Endothelial cell of umbilical vein (primary cell): ENCODE measurements at regions not wholly inside any gene's neighbourhood (a gene's known extent, or its start where the extent isn't known, plus 50 kb on each side); places are given as distances from the start of the nearest gene placed in this dataset.

Source experiments
- BruUV-seq: library from RNA; stranded (reverse); fragments of 400-500 nt; replicated peaks from 2 replicates; lab custom pipeline; 2021; lab: Mats Ljungman, UMichigan
- CTCF ChIA-PET: fragments of 300-600, 350-600 bp; sonication (Branson Sonifier 250); formaldehyde crosslinking; loops from one replicate; lab custom pipeline; 2021; ENCODE audit warnings: antibody characterized with exemption, inconsistent platforms; lab: Charles Lee
- POLR2A ChIA-PET: fragments of 300-600, 350-600 bp; sonication (Branson Sonifier 250); formaldehyde crosslinking; loops from one replicate; lab custom pipeline; 2021; ENCODE audit warnings: antibody characterized with exemption, inconsistent platforms; lab: Charles Lee
- DNase-seq: peaks from one replicate; pipeline ENCODE4 v3.0.0-alpha.2; 2011; ENCODE audit warnings: low read depth, low spot score
- FAIRE-seq: peaks from 2 replicates; lab custom pipeline; 2011; peaks lifted over from hg19 to GRCh38; lab: Jason Lieb, UNC
- H2AFZ ChIP-seq: 2 replicates; pipeline ENCODE4 v1.6.0; 2012; ENCODE audit warnings: low read depth, low read length, control low read depth, inconsistent platforms
- H3K27ac ChIP-seq: 2 replicates; pipeline ENCODE4 v1.5.1; 2011; ENCODE audit warnings: low read depth, mild to moderate bottlenecking, control low read depth, low read length, moderate library complexity; ENCODE audit not compliant: insufficient read depth
- H3K27me3 ChIP-seq, 2 experiments: 2 replicates each; pipeline versions ENCODE4 v1.6.0 to v1.6.1; 2011; ENCODE audit warnings: low read length in 2 of 2, mixed read lengths in 1 of 2; ENCODE audit not compliant: control insufficient read depth in 2 of 2, insufficient read depth in 2 of 2
- H3K36me3 ChIP-seq, 2 experiments: 2 replicates in 1 of 2; 3 replicates in 1 of 2; pipeline ENCODE4 v1.5.1; 2011; ENCODE audit warnings: low read length in 2 of 2, mild to moderate bottlenecking in 1 of 2, moderate library complexity in 1 of 2; ENCODE audit not compliant: control insufficient read depth in 2 of 2, insufficient read depth in 2 of 2; ENCODE audit errors: extremely low read depth in 1 of 2
- H3K4me1 ChIP-seq: 3 replicates; pipeline ENCODE4 v1.5.1; 2011; ENCODE audit warnings: mild to moderate bottlenecking, low read length; ENCODE audit not compliant: control insufficient read depth, insufficient read depth; ENCODE audit errors: extremely low read depth
- H3K4me2 ChIP-seq: 2 replicates; pipeline ENCODE4 v1.6.1; 2011; ENCODE audit warnings: low read length, control low read depth, mixed read lengths; ENCODE audit not compliant: insufficient read depth
- H3K4me3 ChIP-seq, 3 experiments: fragments of 200-600 bp in 1 of 3; sonication (generic), shearing (Covaris generic) in 1 of 3; replicated peaks in 1 of 3; 2 replicates each; pipeline ENCODE4 v1.5.1; 2011 to 2016; ENCODE audit warnings: control low read depth in 3 of 3, low read length in 3 of 3, mild to moderate bottlenecking in 2 of 3, inconsistent platforms in 1 of 3, low read depth in 1 of 3, moderate library complexity in 1 of 3; ENCODE audit not compliant: insufficient read depth in 1 of 3
- H3K79me2 ChIP-seq: 2 replicates; pipeline ENCODE4 v1.6.0; 2012; ENCODE audit warnings: low read length, inconsistent platforms; ENCODE audit not compliant: control insufficient read depth, insufficient read depth
- H3K9ac ChIP-seq: replicated peaks from 2 replicates; pipeline ENCODE3; 2011; ENCODE audit warnings: low read length, control low read depth; ENCODE audit not compliant: insufficient read depth; ENCODE audit errors: extremely low read depth
- H3K9me1 ChIP-seq: replicated peaks from 3 replicates; pipeline ENCODE4 v1.6.0; 2011; ENCODE audit warnings: mild to moderate bottlenecking, low read length; ENCODE audit not compliant: control insufficient read depth, insufficient read depth; ENCODE audit errors: extremely low read depth
- H3K9me3 ChIP-seq: replicated peaks from 2 replicates; pipeline ENCODE4 v1.5.1; 2012; ENCODE audit warnings: low read length, inconsistent platforms; ENCODE audit not compliant: control insufficient read depth, insufficient read depth
- H4K20me1 ChIP-seq: replicated peaks from 2 replicates; pipeline ENCODE3; 2011; ENCODE audit warnings: mild to moderate bottlenecking, low read length; ENCODE audit not compliant: control insufficient read depth, insufficient read depth; ENCODE audit errors: extremely low read depth
- EZH2 ChIP-seq: IDR thresholded peaks from 2 replicates; pipeline ENCODE4 v1.6.1; 2012; ENCODE audit warnings: borderline replicate concordance, low read depth, mild to moderate bottlenecking, moderate library complexity, low read length, inconsistent platforms; ENCODE audit not compliant: severe bottlenecking
- FOS ChIP-seq: IDR thresholded peaks from 2 replicates; pipeline ENCODE4 v1.6.1; 2011; ENCODE audit warnings: mild to moderate bottlenecking, low read length, moderate library complexity, borderline replicate concordance; ENCODE audit not compliant: insufficient read depth
- GATA2 ChIP-seq: IDR thresholded peaks from 2 replicates; pipeline ENCODE4 v1.7.0; 2011; ENCODE audit warnings: low read depth, mild to moderate bottlenecking, moderate library complexity, mixed read lengths, low read length; ENCODE audit not compliant: insufficient read length, insufficient read depth
- JUN ChIP-seq: IDR thresholded peaks from 2 replicates; pipeline ENCODE4 v1.6.1; 2011; ENCODE audit warnings: borderline replicate concordance, low read depth; ENCODE audit not compliant: insufficient read length, insufficient read depth
- MYC ChIP-seq: IDR thresholded peaks from one replicate; pipeline ENCODE4 v1.6.1; 2011; ENCODE audit warnings: mild to moderate bottlenecking, low read depth, low read length
- POLR2A ChIP-seq: IDR thresholded peaks from 2 replicates; pipeline ENCODE4 v1.6.1; 2012; ENCODE audit warnings: low read depth, mild to moderate bottlenecking, control low read depth, low read length
- POLR2AphosphoS5 ChIP-seq: IDR thresholded peaks from 2 replicates; pipeline ENCODE4 v1.6.1; 2012; ENCODE audit warnings: low read depth, mild to moderate bottlenecking, control low read depth, low read length, moderate library complexity; ENCODE audit not compliant: insufficient read depth
- dilution Hi-C: fragments of 300-500 bp; cut with MboI; formaldehyde crosslinking; loops from one replicate; pipeline ENCODE4 v1.15.0; 2019; ENCODE audit warnings: low sequenced_read_pairs; ENCODE audit not compliant: extremely low pct_ligation_motif_present
- intact Hi-C: fragments of 100-400 bp; cut with micrococcal nuclease; formaldehyde crosslinking; loops from one replicate; pipeline ENCODE4 v1.10.0; 2022
- TF ChIP-seq, protein P1 (sequence below): IDR thresholded peaks from 2 replicates; pipeline ENCODE4 v1.6.1; 2011; ENCODE audit not compliant: insufficient read depth, insufficient read length
- TF ChIP-seq, protein P2 (sequence below), 2 donors: IDR thresholded peaks; 1 replicate in 1 of 2; 2 replicates in 1 of 2; pipeline ENCODE4 v1.5.1; 2011; ENCODE audit warnings: low read length in 2 of 2, mild to moderate bottlenecking in 2 of 2, moderate library complexity in 2 of 2, control low read depth in 1 of 2, inconsistent platforms in 1 of 2, low read depth in 1 of 2; ENCODE audit not compliant: insufficient read depth in 1 of 2; ENCODE audit errors: extremely low read depth in 1 of 2

- no peaks in the 10 kb centered on the region for H4K20me1 ChIP-seq
- H2AFZ ChIP-seq = no peak overlapping the region
- DNase-seq = no peak
- H3K27me3 ChIP-seq = no peaks in the 10 kb centered on the region
- no TSS peak for BruUV-seq
- no peak overlapping the region for H3K4me2 ChIP-seq
- POLR2A ChIA-PET = no interaction called here
- no peaks in the 10 kb centered on the region for H3K79me2 ChIP-seq
- no peak for TF ChIP-seq MYC
- no peak for TF ChIP-seq GATA2
- TF ChIP-seq POLR2AphosphoS5 = no peak
- no peak for TF ChIP-seq POLR2A
- TF ChIP-seq, protein P1, sequence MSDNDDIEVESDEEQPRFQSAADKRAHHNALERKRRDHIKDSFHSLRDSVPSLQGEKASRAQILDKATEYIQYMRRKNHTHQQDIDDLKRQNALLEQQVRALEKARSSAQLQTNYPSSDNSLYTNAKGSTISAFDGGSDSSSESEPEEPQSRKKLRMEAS = no peak
- no peak for TF ChIP-seq JUN
- TF ChIP-seq FOS = no peak
- TF ChIP-seq, protein P2, sequence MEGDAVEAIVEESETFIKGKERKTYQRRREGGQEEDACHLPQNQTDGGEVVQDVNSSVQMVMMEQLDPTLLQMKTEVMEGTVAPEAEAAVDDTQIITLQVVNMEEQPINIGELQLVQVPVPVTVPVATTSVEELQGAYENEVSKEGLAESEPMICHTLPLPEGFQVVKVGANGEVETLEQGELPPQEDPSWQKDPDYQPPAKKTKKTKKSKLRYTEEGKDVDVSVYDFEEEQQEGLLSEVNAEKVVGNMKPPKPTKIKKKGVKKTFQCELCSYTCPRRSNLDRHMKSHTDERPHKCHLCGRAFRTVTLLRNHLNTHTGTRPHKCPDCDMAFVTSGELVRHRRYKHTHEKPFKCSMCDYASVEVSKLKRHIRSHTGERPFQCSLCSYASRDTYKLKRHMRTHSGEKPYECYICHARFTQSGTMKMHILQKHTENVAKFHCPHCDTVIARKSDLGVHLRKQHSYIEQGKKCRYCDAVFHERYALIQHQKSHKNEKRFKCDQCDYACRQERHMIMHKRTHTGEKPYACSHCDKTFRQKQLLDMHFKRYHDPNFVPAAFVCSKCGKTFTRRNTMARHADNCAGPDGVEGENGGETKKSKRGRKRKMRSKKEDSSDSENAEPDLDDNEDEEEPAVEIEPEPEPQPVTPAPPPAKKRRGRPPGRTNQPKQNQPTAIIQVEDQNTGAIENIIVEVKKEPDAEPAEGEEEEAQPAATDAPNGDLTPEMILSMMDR (IDR thresholded peaks at IDR 0.05; ENCODE audit: extremely low read depth in 1 of 2, insufficient read depth in 1 of 2, low read depth in 1 of 2, low read length in 2 of 2) = no peak
- no peak for TF ChIP-seq EZH2
- dilution Hi-C loops = no loop called here
- H3K9ac ChIP-seq = no peak overlapping the region
- H3K4me3 ChIP-seq = no peak overlapping the region
- no peak overlapping the region for H3K27ac ChIP-seq
- no peaks in the 10 kb centered on the region for H3K9me3 ChIP-seq
- CTCF ChIA-PET = no interaction called here
- H3K4me1 ChIP-seq = no peaks in the 10 kb centered on the region
- intact Hi-C loops = no loop called here
- H3K36me3 ChIP-seq = no peaks in the 10 kb centered on the region
- no peak for FAIRE-seq
- no peaks in the 10 kb centered on the region for H3K9me1 ChIP-seq
These were observed 72.0 kb upstream of the PAPPA start for GRCh38 chr9:116081435-116082115.
